ENCODE measurements at regions not wholly inside any gene's neighbourhood (a gene's known extent, or its start where the extent isn't known, plus 50 kb on each side); places are given as distances from the start of the nearest gene placed in this dataset.

- no peaks in the 10 kb centered on the region for H3K4me1 ChIP-seq (ENCODE audit: insufficient read depth, low read length, poor library complexity, severe bottlenecking)
Observed at GRCh38 chr5:54709096-54709495, 191.5 kb downstream of the SNX18 start.

GRCh38 chr5:54707841-54708240, 190.3 kb downstream of the SNX18 start:
- TF ChIP-seq CTCF (conservative IDR thresholded peaks at IDR 0.05; ENCODE audit: low read length) (no peak), EZH2phosphoT487 (IDR thresholded peaks at IDR 0.05; ENCODE audit: borderline replicate concordance) (no peak)

More at GRCh38 chr5:54709096-54709495, 191.5 kb downstream of the SNX18 start:
- Histone ChIP-seq H3K9me2 (replicated peaks; ENCODE audit: low read depth, low read length) (no peaks in the 10 kb centered on the region), H3K9me3 (ENCODE audit: insufficient read depth, low read depth, low read length) (no peaks in the 10 kb centered on the region), H3K9ac (ENCODE audit: low read depth, low read length, poor library complexity, severe bottlenecking) (no peak overlapping the region), H3K4me2 (ENCODE audit: low read depth, low read length, poor library complexity, severe bottlenecking) (no peak overlapping the region), H3K36me3 (ENCODE audit: insufficient read depth, low read length) (no peaks in the 10 kb centered on the region), H4K20me1 (ENCODE audit: insufficient read depth, low read length, poor library complexity, severe bottlenecking) (no peaks in the 10 kb centered on the region), H3F3A (ENCODE audit: low read depth) (no peaks in the 10 kb centered on the region), H3K27me3 (ENCODE audit: insufficient read depth, low read length, poor library complexity, severe bottlenecking) (no peaks in the 10 kb centered on the region), H3K79me2 (ENCODE audit: insufficient read depth, low read length) (no peaks in the 10 kb centered on the region), H3K4me3 (ENCODE audit: low read length, poor library complexity, severe bottlenecking) (no peak overlapping the region), H2AFZ (ENCODE audit: low read length) (no peak overlapping the region)
- no peak for TF ChIP-seq EZH2phosphoT487 (IDR thresholded peaks at IDR 0.05; ENCODE audit: borderline replicate concordance)
- no peak for TF ChIP-seq CTCF (conservative IDR thresholded peaks at IDR 0.05; ENCODE audit: low read length)

GRCh38 chr5:54705994-54706653, 188.6 kb downstream of the SNX18 start:
- H3K9me2 ChIP-seq (replicated peaks; ENCODE audit: low read depth, low read length) = no peaks in the 10 kb centered on the region
- no peaks in the 10 kb centered on the region for H3K27me3 ChIP-seq (ENCODE audit: insufficient read depth, low read length, poor library complexity, severe bottlenecking)
- H3K9ac ChIP-seq (ENCODE audit: low read depth, low read length, poor library complexity, severe bottlenecking) = no peak overlapping the region
- H4K20me1 ChIP-seq (ENCODE audit: insufficient read depth, low read length, poor library complexity, severe bottlenecking) = no peaks in the 10 kb centered on the region
- H3K4me2 ChIP-seq (ENCODE audit: low read depth, low read length, poor library complexity, severe bottlenecking) = no peak overlapping the region
- H3K4me3 ChIP-seq (ENCODE audit: low read length, poor library complexity, severe bottlenecking) = no peak overlapping the region
- no peaks in the 10 kb centered on the region for H3F3A ChIP-seq (ENCODE audit: low read depth)
- no peaks in the 10 kb centered on the region for H3K36me3 ChIP-seq (ENCODE audit: insufficient read depth, low read length)
- no peak overlapping the region for H2AFZ ChIP-seq (ENCODE audit: low read length)
- H3K4me1 ChIP-seq (ENCODE audit: insufficient read depth, low read length, poor library complexity, severe bottlenecking) = peaks cover 6% of the 10 kb centered on the region
- no peaks in the 10 kb centered on the region for H3K9me3 ChIP-seq (ENCODE audit: insufficient read depth, low read depth, low read length)
- no peak for TF ChIP-seq CTCF (conservative IDR thresholded peaks at IDR 0.05; ENCODE audit: low read length)
- TF ChIP-seq EZH2phosphoT487 (IDR thresholded peaks at IDR 0.05; ENCODE audit: borderline replicate concordance) = no peak
- H3K79me2 ChIP-seq (ENCODE audit: insufficient read depth, low read length) = no peaks in the 10 kb centered on the region

More at GRCh38 chr5:54707841-54708240, 190.3 kb downstream of the SNX18 start:
- no peaks in the 10 kb centered on the region for H3F3A ChIP-seq (ENCODE audit: low read depth)
- H3K36me3 ChIP-seq (ENCODE audit: insufficient read depth, low read length) = no peaks in the 10 kb centered on the region
- no peaks in the 10 kb centered on the region for H3K79me2 ChIP-seq (ENCODE audit: insufficient read depth, low read length)
- H3K27me3 ChIP-seq (ENCODE audit: insufficient read depth, low read length, poor library complexity, severe bottlenecking) = no peaks in the 10 kb centered on the region
- H3K4me3 ChIP-seq (ENCODE audit: low read length, poor library complexity, severe bottlenecking) = no peak overlapping the region
- no peak overlapping the region for H2AFZ ChIP-seq (ENCODE audit: low read length)
- no peak overlapping the region for H3K4me2 ChIP-seq (ENCODE audit: low read depth, low read length, poor library complexity, severe bottlenecking)
- H3K9me3 ChIP-seq (ENCODE audit: insufficient read depth, low read depth, low read length) = no peaks in the 10 kb centered on the region
- H3K9me2 ChIP-seq (replicated peaks; ENCODE audit: low read depth, low read length) = no peaks in the 10 kb centered on the region
- no peaks in the 10 kb centered on the region for H4K20me1 ChIP-seq (ENCODE audit: insufficient read depth, low read length, poor library complexity, severe bottlenecking)
- H3K9ac ChIP-seq (ENCODE audit: low read depth, low read length, poor library complexity, severe bottlenecking) = no peak overlapping the region
- H3K4me1 ChIP-seq (ENCODE audit: insufficient read depth, low read length, poor library complexity, severe bottlenecking) = no peaks in the 10 kb centered on the region

Data from Loucy (cell line).